ENCODE measurements at regions not wholly inside any gene's neighbourhood (a gene's known extent, or its start where the extent isn't known, plus 50 kb on each side); places are given as distances from the start of the nearest gene placed in this dataset.
"Not testable (repeated sequence)": the region's sequence is repeated elsewhere in the genome, so short reads cannot be mapped to it uniquely, and the experiment has no call there.

GRCh38 chr4:83731609-83732008 lies 195.7 kb downstream of the GPAT3 start:
- no peak for DNase-seq (ENCODE audit: extremely low spot score)
- TF ChIP-seq ELF4 (IDR thresholded peaks at IDR 0.05) (no peak), TARDBP (IDR thresholded peaks at IDR 0.05) (no peak), ARNT (IDR thresholded peaks at IDR 0.05) (no peak), HDGF (IDR thresholded peaks at IDR 0.05; ENCODE audit: borderline replicate concordance) (no peak), FOXK2 (IDR thresholded peaks at IDR 0.05) (no peak), FOXA1 (IDR thresholded peaks at IDR 0.05) (no peak), LEF1 (IDR thresholded peaks at IDR 0.05; ENCODE audit: borderline replicate concordance) (no peak), ZNF384 (IDR thresholded peaks at IDR 0.05) (no peak), NFRKB (IDR thresholded peaks at IDR 0.05) (no peak), CTBP1 (IDR thresholded peaks at IDR 0.05; ENCODE audit: borderline replicate concordance) (no peak), FOXM1 (IDR thresholded peaks at IDR 0.05; ENCODE audit: borderline replicate concordance) (no peak), L3MBTL2 (conservative IDR thresholded peaks at IDR 0.05) (no peak), SUZ12 (IDR thresholded peaks at IDR 0.05) (no peak), SP1 (IDR thresholded peaks at IDR 0.05) (no peak), BHLHE40 (IDR thresholded peaks at IDR 0.05; ENCODE audit: borderline replicate concordance) (no peak), PKNOX1 (IDR thresholded peaks at IDR 0.05) (no peak)
- ChIA-PET POLR2A (no interaction called here), CTCF (no interaction called here)

- DNase-seq (ENCODE audit: extremely low spot score); CTCF ChIA-PET; POLR2A ChIA-PET: not testable (repeated sequence)
These were observed 195.1 kb downstream of the GPAT3 start for GRCh38 chr4:83730958-83731357.

- POLR2A ChIA-PET: no interaction called here
- no peak for DNase-seq (ENCODE audit: extremely low spot score)
- TF ChIP-seq FOXM1 (IDR thresholded peaks at IDR 0.05; ENCODE audit: borderline replicate concordance) (no peak), BHLHE40 (IDR thresholded peaks at IDR 0.05; ENCODE audit: borderline replicate concordance) (no peak), FOXA1 (IDR thresholded peaks at IDR 0.05) (no peak), L3MBTL2 (conservative IDR thresholded peaks at IDR 0.05) (no peak), SP1 (IDR thresholded peaks at IDR 0.05) (no peak), LEF1 (IDR thresholded peaks at IDR 0.05; ENCODE audit: borderline replicate concordance) (no peak), HDGF (IDR thresholded peaks at IDR 0.05; ENCODE audit: borderline replicate concordance) (no peak), ELF4 (IDR thresholded peaks at IDR 0.05) (no peak)
- CTCF ChIA-PET: no interaction called here
These were observed 192.3 kb downstream of the GPAT3 start for GRCh38 chr4:83728191-83728590.

- CTCF ChIA-PET: no interaction called here
- POLR2A ChIA-PET: no interaction called here
These were observed 189.6 kb downstream of the GPAT3 start for GRCh38 chr4:83725336-83726085.

GRCh38 chr4:83724485-83725335 lies 188.8 kb downstream of the GPAT3 start:
- TF ChIP-seq BHLHE40 (IDR thresholded peaks at IDR 0.05; ENCODE audit: borderline replicate concordance) (no peak), NFRKB (IDR thresholded peaks at IDR 0.05) (no peak), FOXK2 (IDR thresholded peaks at IDR 0.05) (no peak), TARDBP (IDR thresholded peaks at IDR 0.05) (no peak), SUZ12 (IDR thresholded peaks at IDR 0.05) (no peak), PKNOX1 (IDR thresholded peaks at IDR 0.05) (no peak), ARNT (IDR thresholded peaks at IDR 0.05) (no peak)
- DNase-seq (ENCODE audit: extremely low spot score): no peak
- ChIA-PET POLR2A (no interaction called here), CTCF (no interaction called here)

More at GRCh38 chr4:83725336-83726085, 189.6 kb downstream of the GPAT3 start:
- TF ChIP-seq HDGF (IDR thresholded peaks at IDR 0.05; ENCODE audit: borderline replicate concordance) (no peak), SUZ12 (IDR thresholded peaks at IDR 0.05) (no peak), TARDBP (IDR thresholded peaks at IDR 0.05) (no peak), CTBP1 (IDR thresholded peaks at IDR 0.05; ENCODE audit: borderline replicate concordance) (no peak), ELF4 (IDR thresholded peaks at IDR 0.05) (no peak), BHLHE40 (IDR thresholded peaks at IDR 0.05; ENCODE audit: borderline replicate concordance) (no peak), FOXK2 (IDR thresholded peaks at IDR 0.05) (no peak), NFRKB (IDR thresholded peaks at IDR 0.05) (no peak), L3MBTL2 (conservative IDR thresholded peaks at IDR 0.05) (no peak), ZNF384 (IDR thresholded peaks at IDR 0.05) (no peak), LEF1 (IDR thresholded peaks at IDR 0.05; ENCODE audit: borderline replicate concordance) (no peak), PKNOX1 (IDR thresholded peaks at IDR 0.05) (no peak), ARNT (IDR thresholded peaks at IDR 0.05) (no peak), FOXA1 (IDR thresholded peaks at IDR 0.05) (no peak), FOXM1 (IDR thresholded peaks at IDR 0.05; ENCODE audit: borderline replicate concordance) (no peak), SP1 (IDR thresholded peaks at IDR 0.05) (no peak)
- DNase-seq (ENCODE audit: extremely low spot score): no peak

GRCh38 chr4:83723609-83724008 lies 187.7 kb downstream of the GPAT3 start:
- CTCF ChIA-PET: no interaction called here

More at GRCh38 chr4:83723609-83724008, 187.7 kb downstream of the GPAT3 start:
- TF ChIP-seq FOXA1 (IDR thresholded peaks at IDR 0.05): no peak
- no peak for TF ChIP-seq FOXK2 (IDR thresholded peaks at IDR 0.05)
- TF ChIP-seq HDGF (IDR thresholded peaks at IDR 0.05; ENCODE audit: borderline replicate concordance): no peak
- no peak for TF ChIP-seq FOXM1 (IDR thresholded peaks at IDR 0.05; ENCODE audit: borderline replicate concordance)
- TF ChIP-seq ARNT (IDR thresholded peaks at IDR 0.05): no peak
- TF ChIP-seq PKNOX1 (IDR thresholded peaks at IDR 0.05): no peak
- TF ChIP-seq L3MBTL2 (conservative IDR thresholded peaks at IDR 0.05): no peak
- TF ChIP-seq CTBP1 (IDR thresholded peaks at IDR 0.05; ENCODE audit: borderline replicate concordance): no peak
- DNase-seq (ENCODE audit: extremely low spot score): no peak
- POLR2A ChIA-PET: no interaction called here
